GM18870 (cell line): ENCODE measurements at regions not wholly inside any gene's neighbourhood (a gene's known extent, or its start where the extent isn't known, plus 50 kb on each side); places are given as distances from the start of the nearest gene placed in this dataset.

ENCODE experiments used
- ATAC-seq: cut with Tn5 transposase; IDR thresholded peaks from one replicate; pipeline ENCODE4 v1.9.1; 2021; ENCODE audit warnings: moderate library complexity; ENCODE audit not compliant: unreplicated experiment

DNA sequence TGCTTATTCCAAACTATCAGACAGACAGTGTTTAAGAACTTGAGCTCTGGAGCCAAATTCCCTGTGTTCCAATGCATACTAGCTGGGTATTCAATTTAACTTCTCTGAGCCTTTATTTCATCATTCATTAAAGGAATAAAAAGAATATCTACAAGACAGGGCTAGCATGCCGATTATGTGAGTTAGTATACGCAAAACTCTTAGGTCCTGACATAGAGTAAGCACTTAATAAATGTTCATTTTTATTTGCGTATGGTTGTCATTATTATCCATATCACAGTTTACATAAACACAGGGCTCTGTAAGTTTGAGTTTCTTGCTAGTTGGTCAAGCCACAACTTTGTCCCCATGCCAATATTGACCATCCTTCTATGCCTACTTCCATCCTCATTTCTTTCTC is 161.5 kb downstream of the NUAK1 start:
- no peak for ATAC-seq

DNA sequence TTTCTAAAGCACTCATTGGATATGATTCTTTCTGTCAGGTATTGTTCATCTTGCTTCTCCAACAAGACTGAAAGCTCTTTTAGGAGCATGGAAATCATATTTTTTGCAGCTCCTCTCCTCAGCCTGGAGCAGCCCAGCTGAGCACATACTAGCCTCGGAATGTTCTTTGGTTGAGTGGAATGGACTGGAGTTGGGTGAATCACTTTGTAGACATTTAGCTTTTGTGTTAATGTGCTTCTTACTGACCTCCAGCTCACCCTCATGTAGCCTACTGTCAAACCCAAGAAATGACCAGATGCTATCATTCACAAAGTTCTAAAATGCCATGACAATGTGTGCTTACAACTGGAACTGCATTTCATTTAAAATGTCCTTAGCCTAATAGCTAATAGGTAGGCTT is 161.1 kb downstream of the NUAK1 start:
- no peak for ATAC-seq

DNA sequence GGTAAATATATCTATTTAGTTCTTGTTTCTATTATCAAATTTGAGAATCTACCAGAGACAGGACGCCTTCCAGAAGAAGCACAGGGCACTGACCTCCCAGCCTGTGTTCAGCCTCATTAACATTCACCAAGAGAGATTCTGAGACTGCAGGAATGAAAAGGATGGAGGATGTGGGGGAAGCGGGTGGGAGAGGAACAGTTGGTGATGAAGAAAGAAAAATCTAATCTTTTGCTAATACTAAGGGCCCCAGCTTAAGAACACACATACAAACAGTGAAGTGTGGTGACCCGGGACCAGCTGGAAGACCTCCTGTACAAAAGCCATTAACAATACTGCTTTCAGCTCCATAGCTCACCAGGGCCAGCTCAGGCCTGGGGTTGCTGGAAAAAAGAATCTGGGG is 160.5 kb downstream of the NUAK1 start:
- no peak for ATAC-seq

DNA sequence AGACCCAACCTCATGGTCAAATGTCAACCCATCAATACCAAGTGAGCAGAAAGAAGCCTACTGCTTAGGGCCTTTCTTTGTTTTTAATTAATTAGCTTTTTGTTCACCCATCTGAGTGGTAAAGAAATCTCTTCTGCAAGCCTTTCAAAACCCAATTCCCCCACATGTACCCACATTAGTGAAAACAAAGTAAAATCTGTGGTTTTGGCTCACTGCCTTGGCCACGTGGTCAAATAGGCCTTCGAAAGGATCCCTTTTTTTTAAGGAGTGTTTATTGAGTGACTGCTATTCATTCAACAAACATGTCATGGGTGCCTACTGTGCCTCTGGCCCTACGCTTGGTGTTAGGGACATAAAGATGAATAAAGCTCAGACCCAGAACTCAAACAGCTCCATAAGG is 160.1 kb downstream of the NUAK1 start:
- no peak for ATAC-seq

DNA sequence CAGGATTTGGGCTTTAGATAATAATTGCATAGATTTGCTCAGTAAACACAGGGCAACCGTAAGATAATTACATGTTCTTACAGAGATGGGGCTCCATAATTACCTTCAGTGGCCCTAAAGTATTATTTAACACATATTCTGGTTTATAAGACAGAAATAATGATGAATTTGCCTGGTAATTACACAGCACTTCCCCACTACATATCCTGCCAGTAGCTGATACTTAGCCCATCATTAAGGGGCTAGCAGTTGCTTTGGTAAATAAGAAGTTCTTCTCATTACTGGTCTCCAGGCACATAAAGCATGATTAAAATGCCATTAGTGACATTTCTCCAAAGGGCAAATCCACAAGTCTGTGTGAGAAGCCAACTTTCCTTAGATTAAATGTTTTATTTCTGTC is 158.7 kb downstream of the NUAK1 start:
- no peak for ATAC-seq

DNA sequence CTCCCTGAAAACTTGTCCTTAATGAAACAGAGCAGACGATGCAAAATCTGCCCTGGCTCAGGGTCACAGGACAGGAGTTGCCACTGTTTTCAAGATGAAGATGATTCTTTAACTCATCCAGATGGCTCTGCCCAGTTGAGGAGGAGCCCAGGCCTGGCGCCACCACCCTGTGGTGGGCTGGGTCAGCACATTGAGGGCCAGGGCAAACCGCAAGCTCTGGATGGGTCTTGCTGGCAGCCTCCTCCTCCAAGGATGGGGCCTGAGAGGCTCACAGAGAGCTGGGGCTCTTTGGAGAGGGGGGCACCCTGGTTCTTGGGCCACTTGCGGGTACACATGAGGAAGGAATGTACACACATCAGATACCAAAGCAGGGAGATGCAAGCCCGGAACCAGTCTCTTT is 158.2 kb downstream of the NUAK1 start:
- ATAC-seq = no peak

DNA sequence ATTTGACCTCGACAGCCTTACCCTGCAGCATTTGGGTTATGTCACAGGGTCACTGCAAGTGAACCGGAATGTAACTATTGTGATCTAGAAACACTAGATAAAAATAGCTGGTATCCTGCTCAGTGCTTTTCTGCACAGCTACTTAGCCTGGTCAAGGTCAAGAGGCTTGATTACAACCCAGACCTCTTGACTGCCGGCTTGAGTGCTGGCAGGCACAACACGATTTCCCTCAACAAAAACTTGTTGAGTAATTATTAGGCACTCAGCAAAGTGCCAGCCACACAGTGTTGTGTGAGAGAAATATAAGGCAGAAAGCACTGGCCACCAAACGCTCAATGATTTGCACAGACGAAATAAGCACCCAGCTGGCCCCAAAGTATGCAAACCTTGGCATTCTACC is 156.7 kb downstream of the NUAK1 start:
- ATAC-seq = no peak

DNA sequence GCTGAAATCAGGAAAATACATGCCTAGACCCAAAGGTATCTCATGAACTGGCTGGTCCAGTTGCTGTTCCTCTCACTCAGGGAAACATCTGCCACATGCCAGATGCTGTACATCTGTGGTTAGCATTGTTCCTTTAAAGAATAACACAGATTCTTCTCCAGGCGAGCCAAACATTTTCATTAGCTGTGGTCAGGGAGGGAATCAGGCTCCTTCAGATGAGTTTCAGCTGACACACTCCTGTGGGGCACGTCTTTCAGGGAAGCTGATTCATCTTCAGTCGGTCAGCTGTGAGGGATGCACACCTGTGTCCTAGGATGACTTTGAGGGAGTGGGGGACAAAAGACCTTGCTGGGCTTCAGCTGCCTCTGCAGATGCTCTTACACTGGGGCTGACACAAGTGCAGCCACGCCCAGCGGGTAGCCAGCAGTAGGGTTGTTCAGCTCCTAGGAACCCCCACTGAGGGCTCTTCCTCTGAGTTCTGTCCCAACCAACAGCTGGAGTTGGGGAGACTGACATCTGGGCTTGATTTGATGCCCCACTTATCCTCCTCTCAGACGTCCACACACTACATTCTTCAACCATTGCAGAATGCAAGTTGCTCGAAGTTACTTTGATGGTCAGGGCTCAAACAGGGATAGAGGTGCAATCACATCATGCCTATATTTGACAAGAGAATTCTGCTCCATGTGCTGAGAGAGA is 155.0 kb downstream of the NUAK1 start:
- no peak for ATAC-seq

DNA sequence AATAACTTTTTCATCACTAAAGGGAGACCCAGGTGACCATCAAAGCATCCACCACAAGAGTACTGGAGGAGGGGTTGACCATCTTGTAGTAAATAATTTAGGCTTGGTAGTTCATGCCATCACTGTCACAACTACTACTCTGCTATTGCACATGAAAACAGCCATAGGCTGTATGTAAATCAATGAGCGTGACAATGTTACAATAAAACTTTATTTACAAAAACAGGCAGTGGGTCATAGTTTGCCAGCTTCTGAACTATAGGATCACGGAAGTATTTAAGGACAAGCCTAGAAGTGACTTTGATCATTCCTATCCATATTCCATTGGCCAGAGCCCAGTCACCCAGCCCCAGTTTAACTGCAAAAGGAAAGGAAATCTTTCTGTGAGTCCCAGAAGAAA is 153.4 kb downstream of the NUAK1 start:
- ATAC-seq = no peak

DNA sequence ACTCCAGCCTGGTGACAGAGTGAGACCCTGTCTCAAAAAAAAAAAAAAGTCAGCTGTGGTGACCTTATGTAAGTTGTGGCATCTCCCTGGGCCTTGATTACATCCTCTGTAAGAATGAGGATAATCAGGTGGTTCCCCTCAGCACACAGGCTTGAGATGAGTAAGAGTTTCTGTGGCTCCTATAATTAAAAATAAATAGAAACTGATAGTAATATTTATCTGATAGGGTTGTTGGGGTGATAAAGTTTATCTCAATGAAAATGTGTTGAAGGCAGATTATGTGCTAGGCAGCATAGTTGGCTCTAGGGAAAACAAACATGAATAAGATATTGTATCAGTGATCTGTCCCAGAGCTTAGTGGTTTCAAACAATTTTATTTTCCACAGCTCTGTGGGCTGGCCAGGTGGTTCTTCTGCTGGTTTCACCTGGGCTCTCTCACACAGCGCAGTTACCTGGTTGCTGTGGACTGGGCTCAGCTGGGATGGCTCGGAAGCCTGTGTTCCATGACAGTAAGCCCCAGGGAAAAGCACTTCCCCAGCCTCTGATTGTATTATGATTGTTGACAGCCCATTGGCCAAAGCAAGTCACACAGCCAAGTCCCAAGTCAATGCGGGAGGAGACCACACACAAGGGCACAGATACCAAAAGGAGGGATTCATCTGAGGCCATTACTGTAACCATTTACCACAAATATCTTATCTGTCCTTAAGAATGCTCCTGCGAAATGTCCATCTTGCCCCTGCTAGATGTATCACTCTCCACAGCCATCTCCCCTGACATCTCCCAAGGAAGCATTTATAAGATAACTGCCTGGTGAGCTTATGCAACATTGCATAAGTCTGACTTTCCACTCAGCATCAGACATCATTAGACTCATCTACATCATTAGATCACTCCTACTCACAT is 151.7 kb downstream of the NUAK1 start:
- no peak for ATAC-seq

DNA sequence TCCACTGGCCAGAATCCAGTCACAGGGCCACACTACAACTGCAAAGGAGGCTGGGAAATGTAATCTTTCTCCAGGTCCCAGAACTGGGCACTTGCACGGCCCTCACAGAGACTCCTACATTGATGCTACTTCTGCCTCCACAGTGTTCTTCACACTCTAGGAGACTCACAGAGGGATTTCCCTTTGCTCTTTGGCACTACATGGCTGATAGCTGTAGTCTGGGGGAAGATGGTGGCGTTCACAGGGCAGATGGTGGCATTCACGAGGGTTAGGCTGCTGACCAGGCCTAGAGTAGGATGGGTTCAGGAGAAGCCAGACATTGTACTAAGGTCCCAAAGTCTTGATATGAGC is 151.1 kb downstream of the NUAK1 start:
- no peak for ATAC-seq

DNA sequence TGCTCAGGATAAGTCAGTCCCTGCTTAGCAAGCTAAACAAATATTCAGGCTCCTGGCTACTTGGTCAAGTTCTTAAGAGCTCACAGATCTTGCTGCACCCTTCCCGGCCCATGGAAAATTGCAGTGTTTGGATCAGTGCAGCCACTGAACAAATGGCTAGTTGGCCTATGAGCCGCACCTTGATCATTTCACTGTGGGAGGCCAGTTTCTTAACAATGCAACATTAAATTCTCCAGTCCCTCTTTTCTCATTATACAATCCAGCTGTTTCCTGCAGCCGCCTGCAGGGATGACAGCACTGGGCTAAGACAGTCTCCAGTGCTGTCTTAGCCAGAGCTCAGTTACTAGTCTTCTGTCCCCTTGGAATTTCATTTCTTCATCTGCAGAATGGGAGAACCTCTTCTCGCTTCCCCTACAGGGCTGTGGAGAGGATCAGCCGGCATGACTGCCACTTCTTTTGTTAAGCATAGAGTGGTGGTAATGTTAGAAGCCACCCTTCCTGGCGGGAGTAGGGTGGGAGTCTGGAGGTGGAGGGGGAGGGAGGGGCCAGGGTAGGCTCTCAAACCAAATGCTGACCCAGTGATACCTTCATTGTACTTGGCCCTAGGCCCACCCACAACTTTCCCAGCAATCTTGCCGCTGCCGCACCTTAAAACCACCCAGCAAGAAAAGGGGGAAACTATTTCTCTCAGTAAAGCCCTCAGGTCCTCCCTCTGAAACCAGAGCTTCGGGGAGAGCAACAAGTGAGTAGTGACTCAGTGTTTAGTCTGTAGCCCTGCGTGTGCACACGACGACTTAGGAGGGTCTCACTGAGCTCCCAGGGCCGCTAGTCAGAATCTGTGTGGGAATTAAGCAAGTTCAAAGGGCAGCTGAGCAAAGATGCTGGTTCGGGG is 145.7 kb downstream of the NUAK1 start:
- no peak for ATAC-seq

DNA sequence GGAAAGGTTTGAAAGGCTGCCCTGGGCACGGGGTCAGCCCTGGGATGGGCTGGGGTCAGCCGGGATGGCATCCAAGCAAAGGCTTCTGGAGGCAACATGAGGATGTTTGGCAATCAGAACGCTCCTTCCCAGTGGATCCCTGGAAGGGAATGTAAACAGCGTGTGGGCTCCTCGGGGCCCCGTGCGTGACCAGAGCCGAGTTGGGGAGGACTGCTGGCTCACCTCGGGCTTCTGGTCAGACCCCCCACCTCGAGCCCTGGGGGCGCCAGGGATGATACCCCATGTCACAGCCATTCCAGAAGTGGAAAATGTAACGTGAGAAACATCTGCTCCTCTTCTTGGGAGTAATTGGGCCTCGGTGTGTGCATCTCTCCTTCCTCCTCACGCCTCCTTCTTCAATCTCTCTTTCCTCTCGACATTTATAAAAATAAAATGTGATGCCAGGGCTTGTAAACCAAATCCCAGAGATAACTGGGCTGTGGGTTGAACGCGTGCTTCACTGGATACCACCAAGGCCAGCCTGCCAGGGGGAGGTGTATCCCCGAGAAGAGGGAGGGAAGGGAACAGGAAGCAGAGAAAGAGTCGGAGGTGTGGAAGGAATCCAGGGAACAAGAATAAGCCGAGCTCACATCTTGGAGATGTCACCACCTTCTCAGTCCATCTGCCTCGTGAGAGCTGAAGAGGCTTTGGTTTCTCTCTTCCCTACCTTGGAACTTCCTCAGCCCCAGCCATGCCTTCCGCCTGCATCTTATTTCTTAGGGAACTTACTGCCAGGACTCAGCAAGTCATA is 144.8 kb downstream of the NUAK1 start:
- no peak for ATAC-seq

DNA sequence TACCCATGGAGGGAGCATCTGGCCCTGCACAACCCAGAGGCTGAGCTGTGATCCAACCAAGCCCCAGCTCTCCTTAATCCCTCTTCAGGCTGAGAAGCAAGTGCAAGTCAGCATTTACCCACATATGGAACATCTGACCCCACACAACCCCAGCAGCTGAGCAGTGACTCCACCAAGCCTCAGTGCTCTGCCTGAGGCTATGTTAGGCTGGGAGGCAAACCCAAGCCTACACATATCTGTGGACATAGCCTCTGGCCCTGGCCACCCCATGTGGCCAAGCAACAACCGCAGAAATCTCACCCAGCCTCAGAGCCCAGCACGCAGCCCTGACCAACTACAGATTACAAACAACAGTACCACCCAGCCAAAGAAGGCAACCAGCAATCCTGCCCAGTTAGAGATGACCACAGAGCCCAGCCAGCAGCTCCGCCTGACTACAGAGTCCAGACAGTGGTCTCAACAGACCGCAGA is 142.8 kb downstream of the NUAK1 start:
- ATAC-seq = no peak

DNA sequence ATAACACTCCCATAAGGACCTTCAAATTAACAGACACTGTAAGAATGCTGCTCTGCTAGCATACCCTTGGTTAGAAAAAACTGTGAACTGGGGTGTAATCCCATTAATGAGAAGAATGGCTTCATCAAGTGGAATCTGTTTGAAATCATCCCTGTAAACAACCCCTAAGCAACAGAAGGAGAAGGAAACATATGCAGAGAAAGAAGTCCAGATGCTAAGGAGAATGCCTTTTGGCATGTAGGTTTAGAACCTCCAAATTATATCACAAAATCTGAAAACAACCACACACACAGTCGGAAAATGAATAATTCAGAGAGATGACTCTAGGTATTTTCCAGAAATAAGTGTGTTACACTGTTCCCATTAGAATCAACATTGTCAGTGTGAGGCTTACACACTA is 140.2 kb downstream of the NUAK1 start:
- no peak for ATAC-seq

DNA sequence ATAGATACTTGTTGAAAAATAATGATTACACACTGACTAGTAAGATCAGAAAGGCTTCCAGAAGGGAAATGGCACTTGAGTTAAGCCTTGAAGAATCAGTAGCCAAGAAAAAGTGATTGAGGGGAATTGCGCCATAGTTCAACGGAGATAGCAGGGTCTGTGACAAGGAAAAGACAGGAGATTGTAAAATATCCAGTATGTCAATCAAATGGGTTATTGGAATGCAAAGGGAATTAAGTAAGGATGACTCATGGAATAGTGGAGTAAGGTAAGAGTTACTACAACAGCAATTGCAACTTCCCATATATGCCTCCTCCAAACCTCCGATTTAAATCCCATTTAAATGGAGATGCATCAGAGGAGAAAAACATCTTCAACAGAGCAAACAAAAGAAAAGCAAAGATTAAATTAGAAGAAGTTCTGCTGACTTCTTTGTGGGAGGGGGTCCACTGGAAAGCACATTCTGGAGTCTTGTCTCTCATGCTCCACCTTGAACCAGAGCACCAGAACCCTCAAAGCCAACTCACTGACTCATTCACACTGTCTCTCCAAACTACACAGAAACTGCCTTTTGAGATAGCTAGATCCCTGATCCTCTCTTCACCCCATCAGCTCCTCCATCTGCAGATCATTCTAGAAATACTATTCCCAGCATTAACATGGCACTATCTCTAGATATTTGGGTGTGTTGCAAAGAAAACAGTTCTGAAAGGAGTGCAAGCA is 138.2 kb downstream of the NUAK1 start:
- no peak for ATAC-seq

DNA sequence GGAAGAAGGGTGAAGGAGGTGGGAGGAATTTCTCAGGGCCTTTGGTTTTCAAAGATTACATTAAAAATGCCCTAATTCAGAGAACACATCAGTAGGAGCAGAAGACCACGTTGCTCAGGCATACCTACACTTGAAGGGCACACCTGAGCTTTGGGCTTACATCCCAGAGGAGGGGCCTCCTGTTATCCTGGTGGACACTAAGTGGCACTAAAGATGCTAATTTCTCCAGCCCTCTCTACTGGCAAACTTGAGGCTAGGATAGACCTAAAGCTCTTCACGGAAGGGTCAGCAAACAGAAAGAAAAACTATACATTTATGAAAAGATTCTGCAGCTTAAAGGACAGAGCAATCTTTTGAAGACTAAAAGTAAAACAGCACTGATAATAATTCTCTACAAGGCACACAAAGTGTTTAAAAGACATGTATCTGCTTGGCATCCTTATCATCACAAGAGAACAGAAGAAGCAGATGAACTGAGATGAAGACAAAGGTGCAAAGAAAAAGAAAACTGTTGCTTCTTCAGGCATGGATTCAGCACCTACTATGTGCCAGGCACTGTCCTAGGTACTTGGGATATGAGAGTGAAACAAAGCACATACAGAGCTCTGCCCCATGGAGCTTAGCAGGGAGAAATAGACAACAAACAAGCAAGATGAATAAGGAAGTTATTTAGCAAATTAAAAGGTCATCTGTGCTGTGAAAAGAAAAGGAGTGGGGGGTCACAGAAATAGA is 137.5 kb downstream of the NUAK1 start:
- no peak for ATAC-seq

DNA sequence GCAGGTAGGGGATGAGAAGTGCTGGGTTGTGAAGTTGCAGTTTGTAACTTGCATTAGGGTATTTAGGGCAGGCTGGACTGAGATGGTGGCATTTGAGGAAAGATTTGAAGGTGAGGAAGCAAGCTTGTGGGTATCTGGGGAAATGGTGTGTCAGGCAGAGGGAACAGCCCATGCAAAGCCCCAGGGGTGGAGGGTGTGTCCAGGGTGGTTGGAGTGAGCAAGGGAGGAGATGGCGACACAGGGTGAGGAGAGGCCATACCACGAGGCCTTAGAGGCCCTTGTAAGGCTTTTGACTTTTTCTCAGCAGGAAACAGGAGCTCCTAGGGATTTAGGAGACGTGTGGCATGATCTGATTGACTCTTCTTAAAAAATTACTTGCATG is 136.9 kb downstream of the NUAK1 start:
- no peak for ATAC-seq

DNA sequence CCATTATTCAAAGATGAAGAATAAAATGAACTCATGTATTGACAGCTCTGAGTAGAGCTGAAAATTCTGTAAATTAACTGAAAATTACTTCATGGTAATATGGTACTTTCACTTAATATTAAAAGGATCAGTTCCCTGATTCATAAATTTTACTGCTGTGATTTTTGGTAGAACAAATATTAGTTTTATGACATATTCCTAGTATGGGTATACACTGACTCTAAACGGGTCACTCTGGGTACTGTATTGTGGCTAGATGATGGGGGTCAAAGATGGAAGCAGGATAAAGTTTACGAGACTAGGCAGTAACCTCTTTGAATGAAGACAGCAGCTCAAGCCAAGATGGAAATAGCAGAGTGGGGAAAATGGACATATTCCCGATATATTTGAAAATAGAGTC is 135.5 kb downstream of the NUAK1 start:
- no peak for ATAC-seq
